ENCODE measurements at regions not wholly inside any gene's neighbourhood (a gene's known extent, or its start where the extent isn't known, plus 50 kb on each side); places are given as distances from the start of the nearest gene placed in this dataset.
"Not testable (repeated sequence)": the region's sequence is repeated elsewhere in the genome, so short reads cannot be mapped to it uniquely, and the experiment has no call there.

DNA sequence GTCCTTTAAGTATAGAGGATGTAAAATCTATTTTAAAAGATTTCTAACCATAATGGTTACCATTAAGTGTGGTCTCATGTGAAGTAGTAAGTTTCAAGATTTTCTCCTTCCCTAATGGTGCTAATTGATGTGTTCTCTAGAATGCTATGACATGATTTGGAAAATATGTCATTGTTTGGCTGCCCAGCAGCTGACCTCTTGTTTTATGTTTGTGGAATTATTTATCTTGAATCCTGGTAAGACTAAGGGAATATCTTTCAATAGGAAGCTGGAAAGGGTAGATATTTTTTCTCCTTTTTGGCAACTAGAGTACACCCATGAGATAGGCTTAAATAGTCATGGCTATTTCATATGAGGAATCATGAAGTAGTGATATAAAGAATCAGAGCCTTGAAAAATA, 139.8 kb upstream of the CHODL start:
- H3K4me3 Mint-ChIP-seq (ENCODE audit: unreplicated experiment) = no peak overlapping the region
- H3K27me3 Mint-ChIP-seq (ENCODE audit: unreplicated experiment) = no peaks in the 10 kb centered on the region
- no peaks in the 10 kb centered on the region for H3K9me3 Mint-ChIP-seq (ENCODE audit: unreplicated experiment)
- H3K36me3 Mint-ChIP-seq (ENCODE audit: low read depth, unreplicated experiment) = no peaks in the 10 kb centered on the region
- TF ChIP-seq, protein P1, sequence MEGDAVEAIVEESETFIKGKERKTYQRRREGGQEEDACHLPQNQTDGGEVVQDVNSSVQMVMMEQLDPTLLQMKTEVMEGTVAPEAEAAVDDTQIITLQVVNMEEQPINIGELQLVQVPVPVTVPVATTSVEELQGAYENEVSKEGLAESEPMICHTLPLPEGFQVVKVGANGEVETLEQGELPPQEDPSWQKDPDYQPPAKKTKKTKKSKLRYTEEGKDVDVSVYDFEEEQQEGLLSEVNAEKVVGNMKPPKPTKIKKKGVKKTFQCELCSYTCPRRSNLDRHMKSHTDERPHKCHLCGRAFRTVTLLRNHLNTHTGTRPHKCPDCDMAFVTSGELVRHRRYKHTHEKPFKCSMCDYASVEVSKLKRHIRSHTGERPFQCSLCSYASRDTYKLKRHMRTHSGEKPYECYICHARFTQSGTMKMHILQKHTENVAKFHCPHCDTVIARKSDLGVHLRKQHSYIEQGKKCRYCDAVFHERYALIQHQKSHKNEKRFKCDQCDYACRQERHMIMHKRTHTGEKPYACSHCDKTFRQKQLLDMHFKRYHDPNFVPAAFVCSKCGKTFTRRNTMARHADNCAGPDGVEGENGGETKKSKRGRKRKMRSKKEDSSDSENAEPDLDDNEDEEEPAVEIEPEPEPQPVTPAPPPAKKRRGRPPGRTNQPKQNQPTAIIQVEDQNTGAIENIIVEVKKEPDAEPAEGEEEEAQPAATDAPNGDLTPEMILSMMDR (IDR thresholded peaks at IDR 0.05; ENCODE audit: unreplicated experiment) = no peak
- H3K27ac Mint-ChIP-seq (ENCODE audit: unreplicated experiment) = no peak overlapping the region
- H3K4me1 Mint-ChIP-seq (ENCODE audit: unreplicated experiment) = no peaks in the 10 kb centered on the region
- DNase-seq (ENCODE audit: low spot score) = no peak

DNA sequence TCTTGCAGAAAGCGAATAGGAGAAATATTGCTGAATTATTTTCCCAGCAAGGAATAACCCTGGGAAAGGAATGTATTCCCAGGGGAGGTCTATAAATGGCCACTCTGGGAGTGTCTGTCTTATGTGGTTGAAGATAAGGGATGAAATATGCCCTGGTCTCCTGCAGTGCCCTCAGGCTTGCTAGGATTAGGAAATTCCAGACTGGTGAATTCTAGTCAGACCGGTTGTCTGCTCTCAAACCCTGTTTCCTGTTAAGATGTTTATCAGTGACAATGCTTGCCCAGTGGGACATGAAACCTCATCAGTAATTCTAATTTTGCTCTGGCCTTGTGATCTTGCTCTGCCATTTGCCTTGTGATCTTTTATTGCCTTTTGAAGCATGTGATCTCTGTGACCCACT, 148.2 kb upstream of the CHODL start:
- not testable (repeated sequence) for H3K9me3 Mint-ChIP-seq (ENCODE audit: unreplicated experiment); H3K36me3 Mint-ChIP-seq (ENCODE audit: low read depth, unreplicated experiment); DNase-seq (ENCODE audit: low spot score); H3K27ac Mint-ChIP-seq (ENCODE audit: unreplicated experiment); H3K4me1 Mint-ChIP-seq (ENCODE audit: unreplicated experiment); H3K27me3 Mint-ChIP-seq (ENCODE audit: unreplicated experiment); H3K4me3 Mint-ChIP-seq (ENCODE audit: unreplicated experiment)

DNA sequence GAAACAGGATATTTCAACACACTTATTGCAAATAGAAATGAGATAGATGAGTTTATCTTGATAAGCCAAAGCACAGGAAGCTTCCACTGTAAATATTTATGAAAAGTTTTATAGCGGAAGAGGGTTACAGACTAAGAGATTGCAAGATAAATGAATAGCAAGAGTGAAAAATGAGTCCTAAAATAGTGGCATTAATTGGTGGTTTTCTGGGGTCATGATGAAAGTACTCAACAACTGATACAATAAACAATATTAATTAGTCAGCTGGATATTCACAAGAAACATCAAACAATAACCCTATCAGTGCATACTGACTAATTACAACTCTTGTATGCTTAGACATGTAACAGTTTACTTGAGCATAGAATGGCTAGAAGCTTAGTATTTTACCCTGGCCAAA, 154.8 kb upstream of the CHODL start:
- Mint-ChIP-seq H3K27ac (ENCODE audit: unreplicated experiment) (no peak overlapping the region), H3K9me3 (ENCODE audit: unreplicated experiment) (no peaks in the 10 kb centered on the region), H3K4me1 (ENCODE audit: unreplicated experiment) (peaks cover 8% of the 10 kb centered on the region), H3K4me3 (ENCODE audit: unreplicated experiment) (no peak overlapping the region), H3K27me3 (ENCODE audit: unreplicated experiment) (peaks cover 1% of the 10 kb centered on the region), H3K36me3 (ENCODE audit: low read depth, unreplicated experiment) (no peaks in the 10 kb centered on the region)
- DNase-seq (ENCODE audit: low spot score) = no peak
- TF ChIP-seq, protein P1 (IDR thresholded peaks at IDR 0.05; ENCODE audit: unreplicated experiment) = no peak

DNA sequence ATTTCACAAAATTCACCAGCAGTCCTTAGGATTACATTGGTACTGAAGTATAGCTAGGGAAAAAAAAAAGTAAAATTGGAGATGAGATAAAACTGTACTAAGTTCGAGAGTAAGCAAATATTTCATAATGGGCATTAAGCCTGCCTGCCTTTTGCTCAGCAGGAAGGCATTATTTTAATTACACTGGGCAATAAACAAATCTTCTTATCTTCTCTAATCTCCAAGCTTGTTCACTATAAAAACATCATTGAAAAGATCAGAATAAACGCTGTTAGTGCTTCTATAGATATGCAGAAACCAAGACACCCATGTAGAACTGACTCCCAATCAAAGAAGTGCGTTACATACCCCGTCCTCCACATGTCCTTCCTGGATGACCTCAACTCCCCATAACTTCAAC, 174.2 kb upstream of the CHODL start:
- no peak overlapping the region for H3K4me3 Mint-ChIP-seq (ENCODE audit: unreplicated experiment)
- H3K36me3 Mint-ChIP-seq (ENCODE audit: low read depth, unreplicated experiment) = no peaks in the 10 kb centered on the region
- H3K27me3 Mint-ChIP-seq (ENCODE audit: unreplicated experiment) = no peaks in the 10 kb centered on the region
- H3K27ac Mint-ChIP-seq (ENCODE audit: unreplicated experiment) = no peak overlapping the region
- no peaks in the 10 kb centered on the region for H3K9me3 Mint-ChIP-seq (ENCODE audit: unreplicated experiment)
- TF ChIP-seq, protein P1 (IDR thresholded peaks at IDR 0.05; ENCODE audit: unreplicated experiment) = no peak
- no peaks in the 10 kb centered on the region for H3K4me1 Mint-ChIP-seq (ENCODE audit: unreplicated experiment)
- no peak for DNase-seq (ENCODE audit: low spot score)

DNA sequence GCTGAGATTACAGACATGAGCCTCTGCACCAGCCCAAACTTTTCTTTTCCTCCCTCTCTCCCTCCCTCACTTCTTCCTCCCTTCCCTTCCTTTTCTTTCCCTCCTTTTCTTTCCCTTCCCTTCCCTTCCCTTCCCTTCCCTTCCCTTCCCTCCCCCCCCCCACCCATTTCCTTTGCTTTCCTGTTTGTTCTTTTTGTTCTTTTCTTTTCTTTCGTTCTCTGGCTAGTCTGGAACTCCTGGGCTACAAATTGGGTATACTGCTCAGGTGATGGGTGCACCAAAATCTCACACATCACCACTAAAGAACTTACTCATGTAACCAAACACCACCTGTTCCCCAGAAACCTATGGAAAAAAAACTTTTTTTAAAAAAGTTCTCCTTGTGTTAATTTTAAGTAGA, 174.8 kb upstream of the CHODL start:
- H3K4me1 Mint-ChIP-seq (ENCODE audit: unreplicated experiment) = no peaks in the 10 kb centered on the region
- H3K9me3 Mint-ChIP-seq (ENCODE audit: unreplicated experiment) = no peaks in the 10 kb centered on the region
- H3K4me3 Mint-ChIP-seq (ENCODE audit: unreplicated experiment) = no peak overlapping the region
- H3K27ac Mint-ChIP-seq (ENCODE audit: unreplicated experiment) = no peak overlapping the region
- TF ChIP-seq, protein P1 (IDR thresholded peaks at IDR 0.05; ENCODE audit: unreplicated experiment) = no peak
- no peaks in the 10 kb centered on the region for H3K27me3 Mint-ChIP-seq (ENCODE audit: unreplicated experiment)
- no peak for DNase-seq (ENCODE audit: low spot score)
- no peaks in the 10 kb centered on the region for H3K36me3 Mint-ChIP-seq (ENCODE audit: low read depth, unreplicated experiment)

DNA sequence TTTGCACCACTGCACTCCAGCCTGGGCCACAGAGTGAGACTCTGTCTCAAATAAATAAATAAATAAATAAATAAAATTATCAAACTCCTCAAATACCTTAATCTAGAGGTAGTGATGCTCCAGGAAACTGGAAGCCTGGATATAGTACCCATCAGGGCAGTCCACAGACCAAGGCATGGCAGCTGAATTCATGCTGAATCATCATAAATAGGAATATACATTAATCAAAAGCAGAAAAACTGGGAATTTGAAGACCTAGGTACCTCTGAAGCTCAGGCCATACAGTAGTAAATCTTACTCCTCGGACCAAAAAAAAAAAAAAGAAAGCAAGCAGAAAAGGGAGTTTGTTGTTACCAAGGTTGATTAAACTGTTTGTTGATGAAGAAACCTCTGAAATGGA, 184.2 kb upstream of the CHODL start:
- Mint-ChIP-seq H3K27me3 (ENCODE audit: unreplicated experiment) (no peaks in the 10 kb centered on the region), H3K4me1 (ENCODE audit: unreplicated experiment) (peaks cover 2% of the 10 kb centered on the region), H3K36me3 (ENCODE audit: low read depth, unreplicated experiment) (no peaks in the 10 kb centered on the region), H3K9me3 (ENCODE audit: unreplicated experiment) (no peaks in the 10 kb centered on the region), H3K27ac (ENCODE audit: unreplicated experiment) (no peak overlapping the region), H3K4me3 (ENCODE audit: unreplicated experiment) (no peak overlapping the region)
- TF ChIP-seq, protein P1 (IDR thresholded peaks at IDR 0.05; ENCODE audit: unreplicated experiment) = no peak
- DNase-seq (ENCODE audit: low spot score) = no peak

Measured in endothelial cell (in vitro differentiated cells).